NB4 (cell line): ENCODE measurements at regions not wholly inside any gene's neighbourhood (a gene's known extent, or its start where the extent isn't known, plus 50 kb on each side); places are given as distances from the start of the nearest gene placed in this dataset.

Experiments
- CTCF ChIP-seq: IDR thresholded peaks from one replicate; pipeline ENCODE4 v1.5.1; 2012; ENCODE audit warnings: low read depth, low read length
- MYC ChIP-seq: IDR thresholded peaks from 2 replicates; pipeline ENCODE4 v1.6.1; 2011; ENCODE audit warnings: low read depth, low read length
- POLR2A ChIP-seq: IDR thresholded peaks from 2 replicates; pipeline ENCODE4 v1.6.1; 2011; ENCODE audit warnings: mild to moderate bottlenecking; ENCODE audit not compliant: insufficient read length; ENCODE audit errors: extremely low read depth

GRCh38 chr2:176851889-176852483 is 360.6 kb upstream of the HNRNPA3 start:
- TF ChIP-seq POLR2A: no peak
- TF ChIP-seq CTCF: no peak
- no peak for TF ChIP-seq MYC
